OCI-LY7 (cell line): ENCODE measurements at regions not wholly inside any gene's neighbourhood (a gene's known extent, or its start where the extent isn't known, plus 50 kb on each side); places are given as distances from the start of the nearest gene placed in this dataset.

ENCODE experiments used
- BruUV-seq: library from RNA; stranded (reverse); fragments of 400-500 nt; replicated peaks from 2 replicates; lab custom pipeline; 2021; lab: Mats Ljungman, UMichigan
- CTCF ChIA-PET: fragments of 300-600 bp; sonication (Branson Sonifier 250); formaldehyde crosslinking; loops from one replicate; lab custom pipeline; 2022; ENCODE audit warnings: antibody characterized with exemption; ENCODE audit not compliant: unreplicated experiment; lab: Charles Lee
- POLR2A ChIA-PET: fragments of 300-600 bp; sonication (Branson Sonifier 250); formaldehyde crosslinking; loops from one replicate; lab custom pipeline; 2022; ENCODE audit warnings: antibody characterized with exemption; lab: Charles Lee
- DNase-seq: peaks from one replicate; pipeline ENCODE4 v3.0.0-alpha.2; 2015; ENCODE audit warnings: low spot score
- H2AFZ ChIP-seq: fragments of 200-600 bp; sonication (generic), shearing (Covaris generic); 2 replicates; pipeline ENCODE4 v1.6.1; 2014; ENCODE audit warnings: mild to moderate bottlenecking, antibody characterized with exemption, low read length, moderate library complexity
- H3K27ac ChIP-seq: fragments of 200-600 bp; sonication (generic); 2 replicates; pipeline ENCODE4 v1.5.1; 2014; ENCODE audit warnings: mixed run types, low read depth, mild to moderate bottlenecking, moderate library complexity, low read length, inconsistent platforms; ENCODE audit not compliant: poor library complexity, severe bottlenecking
- H3K36me3 ChIP-seq: fragments of 200-600 bp; sonication (generic); 2 replicates; pipeline ENCODE4 v1.6.1; 2014; ENCODE audit warnings: mild to moderate bottlenecking, antibody characterized with exemption, low read length, moderate library complexity, mixed read lengths; ENCODE audit not compliant: insufficient read depth
- H3K4me1 ChIP-seq: fragments of 200-600 bp; sonication (generic); 2 replicates; pipeline ENCODE4 v1.5.1; 2014; ENCODE audit warnings: mild to moderate bottlenecking, low read length; ENCODE audit not compliant: insufficient read depth, poor library complexity, severe bottlenecking
- H3K4me2 ChIP-seq: fragments of 200-600 bp; sonication (generic); 2 replicates; pipeline ENCODE4 v1.6.1; 2014; ENCODE audit warnings: mild to moderate bottlenecking, low read length
- H3K4me3 ChIP-seq: fragments of 200-600 bp; sonication (generic); 2 replicates; pipeline ENCODE4 v1.5.1; 2014; ENCODE audit warnings: mild to moderate bottlenecking, low read depth, low read length; ENCODE audit not compliant: poor library complexity, severe bottlenecking
- H3K79me2 ChIP-seq: fragments of 200-600 bp; sonication (generic); 2 replicates; pipeline ENCODE4 v1.6.1; 2016; ENCODE audit warnings: low read depth, mild to moderate bottlenecking, low read length, moderate library complexity, mixed read lengths; ENCODE audit not compliant: insufficient read depth
- H3K9me2 ChIP-seq: fragments of 200-600 bp; sonication (generic); 2 replicates; pipeline ENCODE4 v1.6.1; 2016; ENCODE audit warnings: mild to moderate bottlenecking, low read length, mixed read lengths; ENCODE audit not compliant: insufficient read depth
- H3K9me3 ChIP-seq: fragments of 200-600 bp; sonication (generic); 2 replicates; pipeline ENCODE4 v1.6.1; 2014; ENCODE audit warnings: mild to moderate bottlenecking, mixed run types, low read length, mixed read lengths
- H4K20me1 ChIP-seq: fragments of 200-600 bp; sonication (generic); 2 replicates; pipeline ENCODE4 v1.6.1; 2014; ENCODE audit warnings: mild to moderate bottlenecking, antibody characterized with exemption, low read length, moderate library complexity, mixed read lengths; ENCODE audit not compliant: insufficient read depth
- CTCF ChIP-seq: fragments of 200-600 bp; sonication (generic); conservative IDR thresholded peaks from 2 replicates; pipeline ENCODE4 v1.5.1; 2014; ENCODE audit warnings: mild to moderate bottlenecking, antibody characterized with exemption, low read length, moderate library complexity, mixed read lengths
- EZH2phosphoT487 ChIP-seq: fragments of 200-600 bp; sonication (generic); IDR thresholded peaks from 2 replicates; pipeline ENCODE4 v1.6.1; 2018; ENCODE audit warnings: low read depth, borderline replicate concordance, mild to moderate bottlenecking, mixed run types, antibody characterized with exemption, low read length, moderate library complexity, mixed read lengths
- intact Hi-C: fragments of 100-400 bp; cut with micrococcal nuclease; formaldehyde crosslinking; loops from one replicate; pipeline ENCODE4 v1.10.0; 2022; ENCODE audit not compliant: unreplicated experiment

GRCh38 chr2:59746291-59746690 is 807.2 kb downstream of the BCL11A start:
- ChIA-PET CTCF (no interaction called here), POLR2A (interaction anchor here (0.6 to 0.7 kb wide), 2 partner anchors 11 to 87 kb away, joined by 3 to 6 read pairs; no protein-coding TSS in a partner anchor)
- H3K36me3 ChIP-seq, result no peaks in the 10 kb centered on the region
- BruUV-seq, result no TSS peak
- no peaks in the 10 kb centered on the region for H3K9me2 ChIP-seq
- H3K4me3 ChIP-seq, result no peak overlapping the region
- H2AFZ ChIP-seq, result no peak overlapping the region
- no peak overlapping the region for H3K4me2 ChIP-seq
- H3K27ac ChIP-seq, result no peak overlapping the region
- intact Hi-C loops, result no loop called here
- H3K4me1 ChIP-seq, result no peaks in the 10 kb centered on the region
- no peaks in the 10 kb centered on the region for H4K20me1 ChIP-seq
- no peaks in the 10 kb centered on the region for H3K79me2 ChIP-seq
- H3K9me3 ChIP-seq, result no peaks in the 10 kb centered on the region
- TF ChIP-seq EZH2phosphoT487, result no peak
- no peak for TF ChIP-seq CTCF
- no peak for DNase-seq

GRCh38 chr2:59745085-59745484 is 808.4 kb downstream of the BCL11A start:
- Histone ChIP-seq H2AFZ (no peak overlapping the region), H3K4me1 (no peaks in the 10 kb centered on the region), H3K9me2 (no peaks in the 10 kb centered on the region), H4K20me1 (no peaks in the 10 kb centered on the region), H3K9me3 (no peaks in the 10 kb centered on the region), H3K79me2 (no peaks in the 10 kb centered on the region), H3K27ac (no peak overlapping the region), H3K4me3 (no peak overlapping the region), H3K36me3 (no peaks in the 10 kb centered on the region), H3K4me2 (no peak overlapping the region)
- ChIA-PET CTCF (no interaction called here), POLR2A (interaction anchor here (0.6 to 0.9 kb wide), 3 partner anchors 10 to 824 kb away, joined by 3 to 5 read pairs (median 4); no protein-coding TSS in a partner anchor)
- DNase-seq, result no peak
- BruUV-seq, result no TSS peak
- TF ChIP-seq CTCF (no peak), EZH2phosphoT487 (no peak)
- intact Hi-C loops, result no loop called here

GRCh38 chr2:59744436-59744835 is 809.0 kb downstream of the BCL11A start:
- no peaks in the 10 kb centered on the region for H3K9me3 ChIP-seq
- no peak overlapping the region for H3K27ac ChIP-seq
- no peaks in the 10 kb centered on the region for H3K79me2 ChIP-seq
- ChIA-PET POLR2A (interaction anchor here (0.7 kb wide), 2 partner anchors 120 to 333 kb away, joined by 3 read pairs; no protein-coding TSS in a partner anchor), CTCF (no interaction called here)
- H2AFZ ChIP-seq, result no peak overlapping the region
- no peak overlapping the region for H3K4me3 ChIP-seq
- no peaks in the 10 kb centered on the region for H3K4me1 ChIP-seq
- TF ChIP-seq CTCF (no peak), EZH2phosphoT487 (no peak)
- H3K36me3 ChIP-seq, result no peaks in the 10 kb centered on the region
- no TSS peak for BruUV-seq
- no peaks in the 10 kb centered on the region for H4K20me1 ChIP-seq
- DNase-seq, result no peak
- no peaks in the 10 kb centered on the region for H3K9me2 ChIP-seq
- intact Hi-C loops, result no loop called here
- no peak overlapping the region for H3K4me2 ChIP-seq
